Tibial nerve (tissue), 3 donors: ENCODE measurements at regions not wholly inside any gene's neighbourhood (a gene's known extent, or its start where the extent isn't known, plus 50 kb on each side); places are given as distances from the start of the nearest gene placed in this dataset.

Experiments used
- POLR2A ChIP-seq, 2 donors: fragments of 450-650 bp; IDR thresholded peaks; one replicate each; pipeline ENCODE4 v1.6.1; 2017; ENCODE audit warnings: antibody characterized with exemption in 2 of 2, mild to moderate bottlenecking in 2 of 2, moderate library complexity in 2 of 2
- TF ChIP-seq, protein P1 (sequence below), 5 experiments: fragments of 200-600 bp in 3 of 5; fragments of 450-650 bp in 2 of 5; sonication (generic) in 3 of 5; IDR thresholded peaks; one replicate each; pipeline ENCODE4 v1.5.1; 2016 to 2019; ENCODE audit warnings: antibody characterized with exemption in 5 of 5, mild to moderate bottlenecking in 3 of 5, moderate library complexity in 2 of 5

DNA sequence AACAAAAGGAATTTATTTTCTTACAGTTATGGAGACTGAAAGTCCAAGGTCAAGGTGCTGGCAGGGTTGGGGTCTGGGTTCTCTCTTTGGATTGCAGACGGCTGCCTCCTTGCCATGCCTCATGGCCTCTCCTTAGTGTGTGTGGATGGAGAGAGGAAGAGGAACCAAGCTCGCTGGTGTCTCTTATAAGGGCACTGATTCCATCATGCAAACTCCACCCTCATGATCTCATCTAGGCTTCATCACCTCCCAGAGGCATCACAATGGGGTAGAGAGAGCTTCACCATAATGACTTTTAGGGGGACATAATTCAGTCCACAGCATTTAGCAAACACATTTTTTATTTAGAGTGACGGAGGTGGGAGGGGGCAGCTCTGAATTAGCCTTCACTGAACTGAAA, 104.9 kb upstream of the ABCC4 start:
- TF ChIP-seq, protein P1, sequence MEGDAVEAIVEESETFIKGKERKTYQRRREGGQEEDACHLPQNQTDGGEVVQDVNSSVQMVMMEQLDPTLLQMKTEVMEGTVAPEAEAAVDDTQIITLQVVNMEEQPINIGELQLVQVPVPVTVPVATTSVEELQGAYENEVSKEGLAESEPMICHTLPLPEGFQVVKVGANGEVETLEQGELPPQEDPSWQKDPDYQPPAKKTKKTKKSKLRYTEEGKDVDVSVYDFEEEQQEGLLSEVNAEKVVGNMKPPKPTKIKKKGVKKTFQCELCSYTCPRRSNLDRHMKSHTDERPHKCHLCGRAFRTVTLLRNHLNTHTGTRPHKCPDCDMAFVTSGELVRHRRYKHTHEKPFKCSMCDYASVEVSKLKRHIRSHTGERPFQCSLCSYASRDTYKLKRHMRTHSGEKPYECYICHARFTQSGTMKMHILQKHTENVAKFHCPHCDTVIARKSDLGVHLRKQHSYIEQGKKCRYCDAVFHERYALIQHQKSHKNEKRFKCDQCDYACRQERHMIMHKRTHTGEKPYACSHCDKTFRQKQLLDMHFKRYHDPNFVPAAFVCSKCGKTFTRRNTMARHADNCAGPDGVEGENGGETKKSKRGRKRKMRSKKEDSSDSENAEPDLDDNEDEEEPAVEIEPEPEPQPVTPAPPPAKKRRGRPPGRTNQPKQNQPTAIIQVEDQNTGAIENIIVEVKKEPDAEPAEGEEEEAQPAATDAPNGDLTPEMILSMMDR (IDR thresholded peaks at IDR 0.05): no peak
- no peak for TF ChIP-seq POLR2A (IDR thresholded peaks at IDR 0.05)
